ENCODE measurements at regions not wholly inside any gene's neighbourhood (a gene's known extent, or its start where the extent isn't known, plus 50 kb on each side); places are given as distances from the start of the nearest gene placed in this dataset.

DNA sequence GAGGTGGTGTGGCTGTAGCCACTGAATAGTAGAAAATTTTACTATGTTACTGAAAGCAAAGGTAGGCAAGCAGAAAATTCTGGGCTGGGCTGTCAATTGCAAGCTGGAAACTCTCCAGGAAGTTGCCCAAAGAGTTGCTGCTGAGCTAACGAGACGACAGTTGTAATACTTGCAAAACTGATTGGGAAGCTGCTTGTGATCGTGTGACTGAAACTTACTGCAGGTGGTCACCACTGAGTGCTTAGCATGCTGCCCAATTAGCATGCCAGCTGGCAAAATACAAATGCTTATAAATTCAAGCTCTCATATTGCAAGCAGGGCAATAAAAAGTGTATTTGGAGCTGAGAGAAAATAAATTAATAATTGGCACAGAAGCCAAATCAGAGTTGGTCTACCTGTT, 758.5 kb upstream of the EDIL3 start:
- no TSS peak for BruUV-seq (replicated peaks)
- ATAC-seq, result no peak
- no peaks in the 10 kb centered on the region for H3K4me1 ChIP-seq (replicated peaks in 1 of 2; ENCODE audit: control insufficient read depth in 2 of 2, insufficient read depth in 2 of 2, low read length in 2 of 2)
- DNase-seq (ENCODE audit: extremely low read depth in 1 of 4, low spot score in 3 of 4), result no peak
- ChIA-PET POLR2A (no interaction called here), CTCF (ENCODE audit: low intra/inter-chr PET ratio) (no interaction called here)
- 2% methylated on average over 3 of the region's 3 CpGs for WGBS (ENCODE audit: insufficient coverage, low coverage, missing lambda C conversion rate)
- no peaks in the 10 kb centered on the region for H3K79me2 ChIP-seq (ENCODE audit: control insufficient read depth, insufficient read depth, low read length)
- no peaks in the 10 kb centered on the region for H4K20me1 ChIP-seq (replicated peaks; ENCODE audit: control insufficient read depth, insufficient read depth, low read length)
- no peak overlapping the region for H3K9ac ChIP-seq (ENCODE audit: insufficient read depth in 1 of 2, low read depth in 2 of 2, low read length in 2 of 2)
- TF ChIP-seq, protein P1, sequence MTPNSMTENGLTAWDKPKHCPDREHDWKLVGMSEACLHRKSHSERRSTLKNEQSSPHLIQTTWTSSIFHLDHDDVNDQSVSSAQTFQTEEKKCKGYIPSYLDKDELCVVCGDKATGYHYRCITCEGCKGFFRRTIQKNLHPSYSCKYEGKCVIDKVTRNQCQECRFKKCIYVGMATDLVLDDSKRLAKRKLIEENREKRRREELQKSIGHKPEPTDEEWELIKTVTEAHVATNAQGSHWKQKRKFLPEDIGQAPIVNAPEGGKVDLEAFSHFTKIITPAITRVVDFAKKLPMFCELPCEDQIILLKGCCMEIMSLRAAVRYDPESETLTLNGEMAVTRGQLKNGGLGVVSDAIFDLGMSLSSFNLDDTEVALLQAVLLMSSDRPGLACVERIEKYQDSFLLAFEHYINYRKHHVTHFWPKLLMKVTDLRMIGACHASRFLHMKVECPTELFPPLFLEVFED (CRISPR knock-in tag; conservative IDR thresholded peaks at IDR 0.05), result no peak
- no peak for TF ChIP-seq ELF2 (CRISPR knock-in tag; IDR thresholded peaks at IDR 0.05)
- TF ChIP-seq EP400 (IDR thresholded peaks at IDR 0.05), result no peak
- TF ChIP-seq DACH1 (IDR thresholded peaks at IDR 0.05; ENCODE audit: partially characterized antibody), result no peak
- no peak for TF ChIP-seq THRAP3 (IDR thresholded peaks at IDR 0.05; ENCODE audit: borderline replicate concordance)
- TF ChIP-seq HCFC1 (IDR thresholded peaks at IDR 0.05; ENCODE audit: low read depth, low read length), result no peak
- no peak for TF ChIP-seq TSHZ1 (CRISPR knock-in tag; IDR thresholded peaks at IDR 0.05)
- no peak for TF ChIP-seq FOXJ3 (CRISPR knock-in tag; IDR thresholded peaks at IDR 0.05)
- no peak for TF ChIP-seq NCOA1 (IDR thresholded peaks at IDR 0.05; ENCODE audit: low read depth)
- no peak for TF ChIP-seq ZNF583 (CRISPR knock-in tag; IDR thresholded peaks at IDR 0.05)
- no peak for TF ChIP-seq TSC22D4 (tag; IDR thresholded peaks at IDR 0.05)
- no peak overlapping the region for H3K4me2 ChIP-seq (ENCODE audit: insufficient read depth, low read length)
- H3K4me3 ChIP-seq, result no peak overlapping the region
- no peak overlapping the region for H2AFZ ChIP-seq (ENCODE audit: low read depth, low read length)
- intact Hi-C loops (cut with micrococcal nuclease), result no loop called here
- H3K9me3 ChIP-seq (replicated peaks; ENCODE audit: control insufficient read depth, insufficient read depth, low read depth, low read length), result no peaks in the 10 kb centered on the region; the same call in 1 of the 2 replicates
- H3K36me3 ChIP-seq (ENCODE audit: control insufficient read depth, insufficient read depth, low read length), result no peaks in the 10 kb centered on the region
- FAIRE-seq, result no peak
- H3K27ac ChIP-seq (ENCODE audit: extremely low read depth, low read depth, low read length), result no peak overlapping the region
- in situ Hi-C loops (cut with MboI), result no loop called here
- H3K27me3 ChIP-seq (ENCODE audit: control insufficient read depth in 2 of 2, insufficient read depth in 2 of 2, low read length in 2 of 2), result no peaks in the 10 kb centered on the region
- no peaks in the 10 kb centered on the region for H3K9me1 ChIP-seq (ENCODE audit: control insufficient read depth, insufficient read depth, low read length)
